MM.1S (cell line): ENCODE measurements at regions not wholly inside any gene's neighbourhood (a gene's known extent, or its start where the extent isn't known, plus 50 kb on each side); places are given as distances from the start of the nearest gene placed in this dataset.

Source experiments
- DNase-seq: peaks from one replicate; pipeline ENCODE4 v3.0.0-alpha.2; 2015
- H2AFZ ChIP-seq: fragments of 300-600 bp; sonication (generic); 2 replicates; pipeline ENCODE4 v1.6.0; 2016; ENCODE audit warnings: antibody characterized with exemption, low read length
- H3F3A ChIP-seq: fragments of 300-600 bp; sonication (generic); 2 replicates; pipeline ENCODE4 v1.6.1; 2016; ENCODE audit warnings: mild to moderate bottlenecking, antibody characterized with exemption, low read length, moderate library complexity, mixed read lengths; ENCODE audit not compliant: insufficient read depth
- H3K27ac ChIP-seq: fragments of 300-600 bp; sonication (generic); 2 replicates; pipeline ENCODE4 v1.5.1; 2016; ENCODE audit warnings: mild to moderate bottlenecking, low read length
- H3K27me3 ChIP-seq: fragments of 300-600 bp; sonication (generic); replicated peaks from 2 replicates; pipeline ENCODE4 v1.6.0; 2016; ENCODE audit warnings: low read length; ENCODE audit not compliant: insufficient read depth
- H3K36me3 ChIP-seq: fragments of 300-600 bp; sonication (generic); replicated peaks from 2 replicates; pipeline ENCODE4 v1.6.1; 2016; ENCODE audit warnings: mild to moderate bottlenecking, low read length, mixed read lengths; ENCODE audit not compliant: insufficient read depth
- H3K4me1 ChIP-seq: fragments of 300-600 bp; sonication (generic); 2 replicates; pipeline ENCODE4 v1.6.1; 2016; ENCODE audit warnings: low read length, mixed read lengths
- H3K4me2 ChIP-seq: fragments of 300-600 bp; sonication (generic); 2 replicates; pipeline ENCODE4 v1.6.0; 2016; ENCODE audit warnings: low read depth, low read length
- H3K4me3 ChIP-seq: fragments of 300-600 bp; sonication (generic); 2 replicates; pipeline ENCODE4 v1.5.1; 2016; ENCODE audit warnings: low read length, mixed read lengths
- H3K79me2 ChIP-seq: fragments of 300-600 bp; sonication (generic); 2 replicates; pipeline ENCODE4 v1.6.1; 2016; ENCODE audit warnings: mixed run types, low read length, mixed read lengths
- H3K9ac ChIP-seq: fragments of 300-600 bp; sonication (generic); 2 replicates; pipeline ENCODE4 v1.6.1; 2016; ENCODE audit warnings: low read length, mixed read lengths
- H3K9me2 ChIP-seq: fragments of 300-600 bp; sonication (generic); replicated peaks from 2 replicates; pipeline ENCODE4 v1.6.1; 2016; ENCODE audit warnings: mild to moderate bottlenecking, low read length, mixed read lengths; ENCODE audit not compliant: insufficient read depth
- H3K9me3 ChIP-seq: fragments of 300-600 bp; sonication (generic); replicated peaks from 2 replicates; pipeline ENCODE4 v1.6.1; 2016; ENCODE audit warnings: mild to moderate bottlenecking, low read length, mixed read lengths; ENCODE audit not compliant: insufficient read depth
- H4K20me1 ChIP-seq: fragments of 300-600 bp; sonication (generic); 2 replicates; pipeline ENCODE4 v1.6.1; 2016; ENCODE audit warnings: mild to moderate bottlenecking, low read length, moderate library complexity, mixed read lengths; ENCODE audit not compliant: insufficient read depth
- EZH2 ChIP-seq: fragments of 300-600 bp; sonication (generic); optimal IDR thresholded peaks from 2 replicates; pipeline ENCODE3; 2017; ENCODE audit warnings: low read depth, mild to moderate bottlenecking, antibody characterized with exemption, low read length, mixed read lengths
- EZH2phosphoT487 ChIP-seq: fragments of 300-600 bp; sonication (generic); IDR thresholded peaks from 2 replicates; pipeline ENCODE4 v1.6.1; 2018; ENCODE audit warnings: antibody characterized with exemption, low read length
- TF ChIP-seq, protein P1 (sequence below): fragments of 300-600 bp; sonication (generic); IDR thresholded peaks from 2 replicates; pipeline ENCODE4 v1.5.1; 2016; ENCODE audit warnings: antibody characterized with exemption, low read length, mixed read lengths

DNA sequence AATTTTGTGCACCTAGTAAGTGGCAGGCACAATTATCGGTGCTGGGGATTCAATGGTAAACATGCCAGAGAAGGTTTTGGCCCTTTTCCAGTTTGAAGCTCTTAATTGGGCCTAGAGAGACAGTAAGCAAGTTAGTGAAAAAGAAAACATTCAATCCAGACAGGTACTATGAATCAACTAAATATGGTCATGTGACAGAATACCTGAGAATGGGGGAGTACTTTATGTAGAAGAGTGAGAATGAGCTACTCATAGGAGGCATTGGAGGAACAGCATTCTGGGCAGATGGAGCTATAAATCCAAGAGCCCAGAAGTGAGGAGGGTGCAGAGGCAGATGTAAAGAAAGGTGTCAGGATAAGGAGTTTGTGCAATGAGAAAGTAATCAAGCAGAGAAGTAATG is 1017.9 kb downstream of the ADGRL2 start:
- no peaks in the 10 kb centered on the region for H4K20me1 ChIP-seq

DNA sequence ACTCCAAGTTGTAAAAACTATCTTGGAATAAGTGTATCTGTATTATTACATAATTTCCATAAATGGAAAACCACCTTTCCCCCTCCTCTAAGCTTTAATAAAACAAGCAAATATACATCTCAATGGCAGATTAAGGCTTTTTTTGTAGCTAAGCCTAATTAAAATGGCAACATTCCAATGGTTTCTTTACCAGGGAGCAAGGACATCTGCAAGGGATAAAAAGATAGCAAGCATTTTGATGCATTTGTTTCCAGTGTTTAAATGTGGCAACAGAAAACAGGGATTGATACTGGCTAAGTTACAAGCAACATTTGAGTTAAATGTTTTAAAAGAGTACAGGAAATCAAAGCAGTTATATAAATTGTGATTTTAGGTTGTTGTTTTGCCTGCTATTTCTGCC is 1012.7 kb downstream of the ADGRL2 start:
- Histone ChIP-seq H2AFZ (no peak overlapping the region), H3F3A (no peaks in the 10 kb centered on the region), H3K27me3 (no peaks in the 10 kb centered on the region), H3K27ac (no peak overlapping the region), H3K9me2 (no peaks in the 10 kb centered on the region), H3K79me2 (no peaks in the 10 kb centered on the region), H3K4me3 (no peak overlapping the region), H3K9me3 (no peaks in the 10 kb centered on the region), H3K36me3 (no peaks in the 10 kb centered on the region), H3K4me2 (no peak overlapping the region), H4K20me1 (no peaks in the 10 kb centered on the region), H3K4me1 (no peaks in the 10 kb centered on the region), H3K9ac (no peak overlapping the region)
- TF ChIP-seq, protein P1, sequence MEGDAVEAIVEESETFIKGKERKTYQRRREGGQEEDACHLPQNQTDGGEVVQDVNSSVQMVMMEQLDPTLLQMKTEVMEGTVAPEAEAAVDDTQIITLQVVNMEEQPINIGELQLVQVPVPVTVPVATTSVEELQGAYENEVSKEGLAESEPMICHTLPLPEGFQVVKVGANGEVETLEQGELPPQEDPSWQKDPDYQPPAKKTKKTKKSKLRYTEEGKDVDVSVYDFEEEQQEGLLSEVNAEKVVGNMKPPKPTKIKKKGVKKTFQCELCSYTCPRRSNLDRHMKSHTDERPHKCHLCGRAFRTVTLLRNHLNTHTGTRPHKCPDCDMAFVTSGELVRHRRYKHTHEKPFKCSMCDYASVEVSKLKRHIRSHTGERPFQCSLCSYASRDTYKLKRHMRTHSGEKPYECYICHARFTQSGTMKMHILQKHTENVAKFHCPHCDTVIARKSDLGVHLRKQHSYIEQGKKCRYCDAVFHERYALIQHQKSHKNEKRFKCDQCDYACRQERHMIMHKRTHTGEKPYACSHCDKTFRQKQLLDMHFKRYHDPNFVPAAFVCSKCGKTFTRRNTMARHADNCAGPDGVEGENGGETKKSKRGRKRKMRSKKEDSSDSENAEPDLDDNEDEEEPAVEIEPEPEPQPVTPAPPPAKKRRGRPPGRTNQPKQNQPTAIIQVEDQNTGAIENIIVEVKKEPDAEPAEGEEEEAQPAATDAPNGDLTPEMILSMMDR = no peak
- TF ChIP-seq EZH2phosphoT487 (no peak), EZH2 (no peak)
- DNase-seq = no peak

More for the DNA sequence above, 1017.9 kb downstream of the ADGRL2 start:
- H2AFZ ChIP-seq = no peak overlapping the region
- TF ChIP-seq, protein P1 = no peak
- TF ChIP-seq EZH2 = no peak
- no peak for TF ChIP-seq EZH2phosphoT487
- H3K4me1 ChIP-seq = no peaks in the 10 kb centered on the region
- H3K79me2 ChIP-seq = no peaks in the 10 kb centered on the region
- H3K9ac ChIP-seq = no peak overlapping the region
- no peaks in the 10 kb centered on the region for H3K9me2 ChIP-seq
- no peaks in the 10 kb centered on the region for H3K9me3 ChIP-seq
- H3K4me2 ChIP-seq = no peak overlapping the region
- no peak overlapping the region for H3K27ac ChIP-seq
- H3F3A ChIP-seq = no peaks in the 10 kb centered on the region
- H3K27me3 ChIP-seq = no peaks in the 10 kb centered on the region
- no peak overlapping the region for H3K4me3 ChIP-seq
- H3K36me3 ChIP-seq = no peaks in the 10 kb centered on the region
- DNase-seq = no peak

DNA sequence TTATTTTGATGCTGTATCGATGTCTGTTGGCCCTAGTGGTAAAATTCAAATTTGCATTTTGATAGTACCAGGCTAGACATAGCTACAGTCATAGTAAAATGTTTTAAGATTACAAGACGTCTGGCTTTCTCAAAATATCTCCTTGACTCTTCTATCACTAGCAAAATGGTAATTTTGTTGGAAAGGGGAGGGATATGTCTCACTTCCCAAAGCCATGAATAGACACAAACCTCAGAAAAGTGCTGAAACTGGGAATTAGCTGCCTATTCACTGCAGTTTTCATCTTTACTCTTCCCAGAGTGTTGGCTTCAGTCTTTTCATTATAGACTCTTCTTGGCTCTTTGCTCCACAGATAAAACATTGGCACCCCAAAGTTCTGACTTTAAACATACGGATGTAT is 1009.9 kb downstream of the ADGRL2 start:
- no peak overlapping the region for H3K4me2 ChIP-seq
- H3K36me3 ChIP-seq = no peaks in the 10 kb centered on the region
- no peaks in the 10 kb centered on the region for H3K9me2 ChIP-seq
- no peaks in the 10 kb centered on the region for H3F3A ChIP-seq
- no peaks in the 10 kb centered on the region for H3K79me2 ChIP-seq
- H3K4me3 ChIP-seq = no peak overlapping the region
- H3K9ac ChIP-seq = no peak overlapping the region
- H3K9me3 ChIP-seq = no peaks in the 10 kb centered on the region
- no peaks in the 10 kb centered on the region for H3K4me1 ChIP-seq
- DNase-seq = no peak
- no peaks in the 10 kb centered on the region for H4K20me1 ChIP-seq
- H2AFZ ChIP-seq = no peak overlapping the region
- H3K27me3 ChIP-seq = no peaks in the 10 kb centered on the region
- no peak overlapping the region for H3K27ac ChIP-seq
- TF ChIP-seq EZH2 (no peak), EZH2phosphoT487 (no peak)
- TF ChIP-seq, protein P1 = no peak
